ENCODE measurements at regions not wholly inside any gene's neighbourhood (a gene's known extent, or its start where the extent isn't known, plus 50 kb on each side); places are given as distances from the start of the nearest gene placed in this dataset.

GRCh38 chr10:21337171-21337792 is 188.2 kb downstream of the SKIDA1 start:
- in situ Hi-C loops (cut with HindIII; ENCODE audit: low pct_ligation_motif_present, low pct_unique_long_range_greater_than_20kb, low sequenced_read_pairs) = no loop called here

GRCh38 chr10:21336476-21337170 is 188.9 kb downstream of the SKIDA1 start:
- in situ Hi-C loops (cut with HindIII; ENCODE audit: low pct_ligation_motif_present, low pct_unique_long_range_greater_than_20kb, low sequenced_read_pairs) = no loop called here
- DNase-seq = peak; percentile 97

More at GRCh38 chr10:21337171-21337792, 188.2 kb downstream of the SKIDA1 start:
- no peak for DNase-seq

- DNase-seq = peak; percentile 90
- in situ Hi-C loops (cut with HindIII; ENCODE audit: low pct_ligation_motif_present, low pct_unique_long_range_greater_than_20kb, low sequenced_read_pairs) = no loop called here
These were observed 190.4 kb downstream of the SKIDA1 start for GRCh38 chr10:21334891-21335696.

GRCh38 chr10:21330628-21331020 is 194.9 kb downstream of the SKIDA1 start:
- in situ Hi-C loops (cut with HindIII; ENCODE audit: low pct_ligation_motif_present, low pct_unique_long_range_greater_than_20kb, low sequenced_read_pairs) = no loop called here
- no peak for DNase-seq

- in situ Hi-C loops (cut with HindIII; ENCODE audit: low pct_ligation_motif_present, low pct_unique_long_range_greater_than_20kb, low sequenced_read_pairs) = no loop called here
- peak; percentile 80 for DNase-seq
These were observed 195.4 kb downstream of the SKIDA1 start for GRCh38 chr10:21329995-21330627.

- in situ Hi-C loops (cut with HindIII; ENCODE audit: low pct_ligation_motif_present, low pct_unique_long_range_greater_than_20kb, low sequenced_read_pairs) = no loop called here
- no peak for DNase-seq
These were observed 198.0 kb downstream of the SKIDA1 start for GRCh38 chr10:21327289-21327993.

- DNase-seq = no peak
- in situ Hi-C loops (cut with HindIII; ENCODE audit: low pct_ligation_motif_present, low pct_unique_long_range_greater_than_20kb, low sequenced_read_pairs) = no loop called here
These were observed 198.7 kb downstream of the SKIDA1 start for GRCh38 chr10:21326594-21327288.

- peak; percentile 26 for DNase-seq
- in situ Hi-C loops (cut with HindIII; ENCODE audit: low pct_ligation_motif_present, low pct_unique_long_range_greater_than_20kb, low sequenced_read_pairs) = no loop called here
These were observed 206.8 kb downstream of the SKIDA1 start for GRCh38 chr10:21318540-21319167.

- DNase-seq = no peak
These were observed 207.6 kb downstream of the SKIDA1 start for GRCh38 chr10:21317902-21318301.

GRCh38 chr10:21315645-21316220 is 209.7 kb downstream of the SKIDA1 start:
- in situ Hi-C loops (cut with HindIII; ENCODE audit: low pct_ligation_motif_present, low pct_unique_long_range_greater_than_20kb, low sequenced_read_pairs) = no loop called here

More at GRCh38 chr10:21317902-21318301, 207.6 kb downstream of the SKIDA1 start:
- in situ Hi-C loops (cut with HindIII; ENCODE audit: low pct_ligation_motif_present, low pct_unique_long_range_greater_than_20kb, low sequenced_read_pairs) = no loop called here

GRCh38 chr10:21314906-21315644 is 210.4 kb downstream of the SKIDA1 start:
- peak; percentile 77 for DNase-seq
- in situ Hi-C loops (cut with HindIII; ENCODE audit: low pct_ligation_motif_present, low pct_unique_long_range_greater_than_20kb, low sequenced_read_pairs) = no loop called here

More at GRCh38 chr10:21315645-21316220, 209.7 kb downstream of the SKIDA1 start:
- DNase-seq = peak; percentile 95

GRCh38 chr10:21314111-21314626 is 211.3 kb downstream of the SKIDA1 start:
- in situ Hi-C loops (cut with HindIII; ENCODE audit: low pct_ligation_motif_present, low pct_unique_long_range_greater_than_20kb, low sequenced_read_pairs) = no loop called here
- DNase-seq = no peak

GRCh38 chr10:21313691-21314090 is 211.8 kb downstream of the SKIDA1 start:
- in situ Hi-C loops (cut with HindIII; ENCODE audit: low pct_ligation_motif_present, low pct_unique_long_range_greater_than_20kb, low sequenced_read_pairs) = no loop called here
- DNase-seq = no peak

- in situ Hi-C loops (cut with HindIII; ENCODE audit: low pct_ligation_motif_present, low pct_unique_long_range_greater_than_20kb, low sequenced_read_pairs) = no loop called here
These were observed 214.1 kb downstream of the SKIDA1 start for GRCh38 chr10:21311426-21311825.

GRCh38 chr10:21309427-21309826 is 216.1 kb downstream of the SKIDA1 start:
- in situ Hi-C loops (cut with HindIII; ENCODE audit: low pct_ligation_motif_present, low pct_unique_long_range_greater_than_20kb, low sequenced_read_pairs) = no loop called here
- no peak for DNase-seq

More at GRCh38 chr10:21311426-21311825, 214.1 kb downstream of the SKIDA1 start:
- no peak for DNase-seq

- in situ Hi-C loops (cut with HindIII; ENCODE audit: low pct_ligation_motif_present, low pct_unique_long_range_greater_than_20kb, low sequenced_read_pairs) = no loop called here
- no peak for DNase-seq
These were observed 216.5 kb downstream of the SKIDA1 start for GRCh38 chr10:21308946-21309345.

All from ACHN (cell line).